Tibial artery (tissue), 4 donors: ENCODE measurements at regions not wholly inside any gene's neighbourhood (a gene's known extent, or its start where the extent isn't known, plus 50 kb on each side); places are given as distances from the start of the nearest gene placed in this dataset.

Source experiments
- DNase-seq, 2 donors: peaks; one replicate each; pipeline ENCODE4 v3.0.0-alpha.2; 2019
- H3K27ac ChIP-seq, 2 donors: fragments of 200-600 bp; sonication (generic) in 1 of 2; 1 replicate in 1 of 2; 2 replicates in 1 of 2; pipeline ENCODE4 v1.5.1; 2018 to 2019; ENCODE audit warnings: mild to moderate bottlenecking in 1 of 2
- H3K27me3 ChIP-seq, 2 donors: fragments of 200-600 bp; sonication (generic) in 1 of 2; one replicate each; pipeline versions ENCODE4 v1.5.1 to v1.6.0; 2016 to 2019
- H3K36me3 ChIP-seq, 3 donors: fragments of 200-600 bp; sonication (generic) in 2 of 3; one replicate each; pipeline ENCODE4 v1.5.1; 2016 to 2019; ENCODE audit warnings: mild to moderate bottlenecking in 2 of 3
- H3K4me1 ChIP-seq, 4 donors: fragments of 200-600 bp; sonication (generic) in 2 of 4; 1 replicate in 3 of 4; 2 replicates in 1 of 4; pipeline ENCODE4 v1.5.1; 2016 to 2019
- H3K4me3 ChIP-seq, 2 donors: fragments of 200-600 bp; sonication (generic) in 1 of 2; 1 replicate in 1 of 2; 2 replicates in 1 of 2; pipeline ENCODE4 v1.5.1; 2018 to 2019; ENCODE audit warnings: mild to moderate bottlenecking in 2 of 2
- H3K9me3 ChIP-seq, 3 donors: fragments of 200-600 bp; sonication (generic) in 1 of 3; one replicate each; pipeline ENCODE4 v1.5.1; 2016 to 2019
- intact Hi-C: fragments of 100-400 bp; cut with DNase I; formaldehyde crosslinking; loops from one replicate; pipeline ENCODE4 v1.15.0; 2023; ENCODE audit warnings: low total_unique reads
- TF ChIP-seq, protein P1 (sequence below), 2 experiments: fragments of 200-600 bp in 1 of 2; fragments of 450-650 bp in 1 of 2; IDR thresholded peaks; one replicate each; pipeline ENCODE4 v1.5.1; 2017 to 2019; ENCODE audit warnings: antibody characterized with exemption in 2 of 2, mild to moderate bottlenecking in 1 of 2, moderate library complexity in 1 of 2

DNA sequence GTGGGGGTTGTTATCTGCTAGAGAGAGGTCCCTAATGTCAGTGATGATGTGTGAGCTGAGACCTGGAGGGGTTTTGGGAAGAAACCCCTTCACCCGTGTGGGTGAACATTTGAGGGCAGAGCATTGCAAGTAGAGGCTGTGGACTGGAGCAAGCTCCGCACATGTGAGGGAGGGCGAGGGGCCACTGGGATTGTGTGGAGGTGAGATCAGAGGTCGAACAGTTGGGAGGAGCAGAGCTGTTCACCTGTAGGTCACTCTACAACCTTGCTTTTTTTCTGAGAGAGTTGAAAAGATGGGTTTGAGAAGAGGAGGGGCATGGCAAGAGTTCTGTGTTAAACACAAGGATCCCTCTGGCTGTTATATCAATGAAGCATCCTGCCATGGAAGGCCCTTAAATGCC, 480.4 kb upstream of the ZNF608 start:
- intact Hi-C loops = no loop called here
- Histone ChIP-seq H3K4me1 (peaks cover 0 to 7% (median 5%) of the 10 kb centered on the region in 4 donors), H3K36me3 (no peaks in the 10 kb centered on the region), H3K4me3 (no peak overlapping the region), H3K27ac (no peak overlapping the region), H3K27me3 (no peaks in the 10 kb centered on the region), H3K9me3 (no peaks in the 10 kb centered on the region)
- no peak for DNase-seq
- TF ChIP-seq, protein P1, sequence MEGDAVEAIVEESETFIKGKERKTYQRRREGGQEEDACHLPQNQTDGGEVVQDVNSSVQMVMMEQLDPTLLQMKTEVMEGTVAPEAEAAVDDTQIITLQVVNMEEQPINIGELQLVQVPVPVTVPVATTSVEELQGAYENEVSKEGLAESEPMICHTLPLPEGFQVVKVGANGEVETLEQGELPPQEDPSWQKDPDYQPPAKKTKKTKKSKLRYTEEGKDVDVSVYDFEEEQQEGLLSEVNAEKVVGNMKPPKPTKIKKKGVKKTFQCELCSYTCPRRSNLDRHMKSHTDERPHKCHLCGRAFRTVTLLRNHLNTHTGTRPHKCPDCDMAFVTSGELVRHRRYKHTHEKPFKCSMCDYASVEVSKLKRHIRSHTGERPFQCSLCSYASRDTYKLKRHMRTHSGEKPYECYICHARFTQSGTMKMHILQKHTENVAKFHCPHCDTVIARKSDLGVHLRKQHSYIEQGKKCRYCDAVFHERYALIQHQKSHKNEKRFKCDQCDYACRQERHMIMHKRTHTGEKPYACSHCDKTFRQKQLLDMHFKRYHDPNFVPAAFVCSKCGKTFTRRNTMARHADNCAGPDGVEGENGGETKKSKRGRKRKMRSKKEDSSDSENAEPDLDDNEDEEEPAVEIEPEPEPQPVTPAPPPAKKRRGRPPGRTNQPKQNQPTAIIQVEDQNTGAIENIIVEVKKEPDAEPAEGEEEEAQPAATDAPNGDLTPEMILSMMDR (IDR thresholded peaks at IDR 0.05) = no peak

DNA sequence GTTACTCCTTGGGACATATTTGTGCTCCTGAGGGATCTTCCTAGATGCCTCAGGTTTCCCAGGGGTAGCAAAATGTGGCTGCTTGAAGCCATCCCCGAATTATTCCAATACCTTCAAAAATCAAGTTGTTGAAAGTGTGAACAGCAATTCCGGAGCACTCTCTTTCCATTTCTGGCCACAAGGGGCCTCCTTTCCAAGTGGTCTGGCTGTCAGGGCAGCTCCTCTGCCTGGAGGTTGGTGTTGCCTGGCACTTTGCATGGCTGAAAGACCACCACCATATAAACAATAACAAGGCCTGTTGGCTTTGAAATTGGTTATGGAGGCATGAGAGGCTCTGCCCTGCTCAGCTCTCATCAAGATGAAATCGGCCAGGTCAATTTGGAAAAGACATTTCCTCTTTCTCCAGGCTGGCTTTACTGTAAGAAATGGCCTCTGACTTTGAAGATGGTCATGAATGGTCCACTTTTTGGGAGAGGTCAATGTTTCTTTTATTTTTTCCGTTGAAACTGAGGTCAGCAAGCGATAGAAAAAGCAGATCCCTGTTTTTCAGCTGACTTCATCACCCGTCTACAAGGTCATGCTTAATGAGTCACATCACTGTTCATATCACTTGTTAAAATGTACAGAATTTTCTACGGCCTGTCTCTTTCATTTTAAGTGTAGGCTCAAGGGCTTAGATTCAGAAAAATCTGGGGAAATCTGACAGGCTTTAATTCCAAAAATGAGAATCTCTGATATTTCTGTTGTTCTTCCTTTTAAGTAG, 481.1 kb upstream of the ZNF608 start:
- no peak for DNase-seq
- H3K36me3 ChIP-seq = no peaks in the 10 kb centered on the region
- intact Hi-C loops = no loop called here
- H3K4me3 ChIP-seq = no peak overlapping the region
- H3K27ac ChIP-seq = no peak overlapping the region
- H3K27me3 ChIP-seq = no peaks in the 10 kb centered on the region
- no peaks in the 10 kb centered on the region for H3K9me3 ChIP-seq
- H3K4me1 ChIP-seq = peaks cover 0 to 7% (median 5%) of the 10 kb centered on the region in 4 donors
- TF ChIP-seq, protein P1 (IDR thresholded peaks at IDR 0.05) = no peak

DNA sequence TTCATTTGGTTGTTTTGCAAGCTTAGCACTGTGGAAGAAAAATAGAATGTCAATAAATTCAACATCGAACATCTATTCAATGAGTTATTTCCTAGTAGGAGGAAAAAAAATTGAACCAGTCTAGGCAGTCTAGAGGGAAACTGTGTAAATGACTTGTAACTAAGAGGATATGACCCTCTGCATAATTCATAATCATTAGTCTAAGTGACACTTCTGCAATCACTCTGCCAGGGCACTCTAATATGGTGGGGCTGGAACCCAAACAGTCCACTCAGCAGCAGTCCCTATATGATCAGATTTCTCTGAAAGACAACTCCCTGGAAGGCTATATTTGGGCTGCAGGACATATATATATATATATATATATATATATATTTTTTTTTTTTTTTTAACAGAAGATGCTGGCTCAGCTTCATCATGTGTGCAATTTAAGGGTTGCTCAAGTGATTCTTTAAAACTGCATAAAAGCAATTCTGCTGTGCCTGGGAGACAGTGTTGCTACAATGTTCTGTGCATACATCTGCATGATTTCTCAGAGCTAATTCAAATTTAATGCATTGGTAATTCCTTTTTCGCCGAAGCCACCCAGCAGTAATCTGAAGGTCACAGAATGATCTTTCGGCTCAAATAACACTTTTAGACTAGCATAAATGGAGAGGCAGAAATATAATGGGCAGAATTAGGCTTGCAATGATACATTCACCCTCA, 482.1 kb upstream of the ZNF608 start:
- Histone ChIP-seq H3K36me3 (no peaks in the 10 kb centered on the region), H3K4me3 (no peak overlapping the region), H3K27ac (no peak overlapping the region), H3K27me3 (no peaks in the 10 kb centered on the region), H3K4me1 (no peaks in the 10 kb centered on the region), H3K9me3 (no peaks in the 10 kb centered on the region)
- no peak for DNase-seq
- intact Hi-C loops = no loop called here
- TF ChIP-seq, protein P1 (IDR thresholded peaks at IDR 0.05) = no peak

DNA sequence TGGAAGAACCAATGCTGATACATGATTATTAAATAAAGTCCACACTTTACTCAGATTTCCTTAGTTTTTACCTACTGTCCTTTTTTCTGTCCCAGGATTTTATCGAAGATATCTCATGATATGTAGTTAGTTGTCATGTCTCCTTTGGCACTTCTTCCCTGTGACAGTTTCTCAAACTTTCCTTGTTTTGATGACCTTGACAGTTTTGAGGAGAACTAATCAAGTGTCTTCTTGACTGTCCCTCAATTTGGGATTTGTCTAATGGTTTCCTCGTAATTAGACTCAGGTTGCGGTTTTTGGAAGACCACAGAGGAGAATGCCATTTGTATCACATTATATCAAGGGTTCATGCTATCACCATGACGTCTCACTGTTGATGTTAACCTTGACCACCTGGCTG, 483.1 kb upstream of the ZNF608 start:
- DNase-seq = no peak

DNA sequence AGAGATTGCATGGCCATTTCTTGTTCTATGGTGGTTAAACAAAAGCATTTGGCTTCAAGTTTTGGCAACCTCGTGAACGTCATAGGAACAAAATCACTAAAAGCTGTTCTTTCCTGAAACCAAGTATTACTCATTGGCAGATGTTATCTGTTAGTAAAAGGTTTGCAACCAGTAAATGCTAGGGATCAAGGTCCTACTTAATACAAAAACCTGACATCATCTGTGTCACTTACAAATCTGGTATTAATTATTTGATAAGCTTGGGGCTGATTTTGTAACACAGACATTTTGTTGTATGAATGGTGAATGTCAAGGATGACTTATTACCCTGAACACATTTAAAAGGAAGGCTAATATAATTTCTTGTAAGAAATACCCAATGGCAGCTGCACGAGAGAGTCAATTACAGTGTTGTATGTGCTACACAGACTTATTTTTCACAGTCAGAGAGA, 486.4 kb upstream of the ZNF608 start:
- no peak overlapping the region for H3K4me3 ChIP-seq
- H3K27ac ChIP-seq = no peak overlapping the region
- intact Hi-C loops = no loop called here
- no peaks in the 10 kb centered on the region for H3K36me3 ChIP-seq
- TF ChIP-seq, protein P1 (IDR thresholded peaks at IDR 0.05) = no peak
- H3K4me1 ChIP-seq = no peaks in the 10 kb centered on the region
- no peaks in the 10 kb centered on the region for H3K9me3 ChIP-seq
- no peaks in the 10 kb centered on the region for H3K27me3 ChIP-seq
- no peak for DNase-seq

More for the DNA sequence above, 483.1 kb upstream of the ZNF608 start:
- TF ChIP-seq, protein P1 (IDR thresholded peaks at IDR 0.05) = no peak
- Histone ChIP-seq H3K27ac (no peak overlapping the region), H3K4me1 (no peaks in the 10 kb centered on the region), H3K4me3 (no peak overlapping the region), H3K27me3 (no peaks in the 10 kb centered on the region), H3K9me3 (no peaks in the 10 kb centered on the region), H3K36me3 (no peaks in the 10 kb centered on the region)
- intact Hi-C loops = no loop called here
